Fibroblast of the aortic adventitia (primary cell): ENCODE measurements at regions not wholly inside any gene's neighbourhood (a gene's known extent, or its start where the extent isn't known, plus 50 kb on each side); places are given as distances from the start of the nearest gene placed in this dataset. TPM values are rescaled to one million over a fixed set of nuclear protein-coding genes. Genes with fewer than 3 reads are reported as not detected.

Experiments used
- DNase-seq: peaks from one replicate; pipeline ENCODE4 v3.0.0-alpha.2; 2010; ENCODE audit warnings: low read depth
- H3K4me3 ChIP-seq: 2 replicates; pipeline ENCODE4 v1.5.1; 2011; ENCODE audit warnings: low read depth, mild to moderate bottlenecking, control low read depth, low read length, moderate library complexity
- small RNA-seq: library from RNA; depleted of rRNA; stranded (forward); fragments of <200 nt; gene quantifications from one replicate; pipeline ENCODE3, GENCODE V24; 2012
- TF ChIP-seq, protein P1 (sequence below): IDR thresholded peaks from 2 replicates; pipeline ENCODE4 v1.5.1; 2011; ENCODE audit warnings: mild to moderate bottlenecking, low read length, control low read depth, inconsistent platforms; ENCODE audit not compliant: insufficient read depth

- TF ChIP-seq, protein P1, sequence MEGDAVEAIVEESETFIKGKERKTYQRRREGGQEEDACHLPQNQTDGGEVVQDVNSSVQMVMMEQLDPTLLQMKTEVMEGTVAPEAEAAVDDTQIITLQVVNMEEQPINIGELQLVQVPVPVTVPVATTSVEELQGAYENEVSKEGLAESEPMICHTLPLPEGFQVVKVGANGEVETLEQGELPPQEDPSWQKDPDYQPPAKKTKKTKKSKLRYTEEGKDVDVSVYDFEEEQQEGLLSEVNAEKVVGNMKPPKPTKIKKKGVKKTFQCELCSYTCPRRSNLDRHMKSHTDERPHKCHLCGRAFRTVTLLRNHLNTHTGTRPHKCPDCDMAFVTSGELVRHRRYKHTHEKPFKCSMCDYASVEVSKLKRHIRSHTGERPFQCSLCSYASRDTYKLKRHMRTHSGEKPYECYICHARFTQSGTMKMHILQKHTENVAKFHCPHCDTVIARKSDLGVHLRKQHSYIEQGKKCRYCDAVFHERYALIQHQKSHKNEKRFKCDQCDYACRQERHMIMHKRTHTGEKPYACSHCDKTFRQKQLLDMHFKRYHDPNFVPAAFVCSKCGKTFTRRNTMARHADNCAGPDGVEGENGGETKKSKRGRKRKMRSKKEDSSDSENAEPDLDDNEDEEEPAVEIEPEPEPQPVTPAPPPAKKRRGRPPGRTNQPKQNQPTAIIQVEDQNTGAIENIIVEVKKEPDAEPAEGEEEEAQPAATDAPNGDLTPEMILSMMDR: no peak
- no peak overlapping the region for H3K4me3 ChIP-seq
- no peak for DNase-seq
These were observed 53.8 kb upstream of the NRSN1 start for GRCh38 chr6:24072038-24072746.

- TF ChIP-seq, protein P1: no peak
- DNase-seq: no peak
- H3K4me3 ChIP-seq: no peak overlapping the region
These were observed 50.0 kb upstream of the NRSN1 start for GRCh38 chr6:24076011-24076410.

Small RNA genes in the stretch of these regions (small RNA-seq; reads per million reads assigned to genes)
- not detected for gene AL133270.1
- not detected for gene RNU6-1060P
- gene SPTLC1P2: not detected
